ENCODE measurements at regions not wholly inside any gene's neighbourhood (a gene's known extent, or its start where the extent isn't known, plus 50 kb on each side); places are given as distances from the start of the nearest gene placed in this dataset.

GRCh38 chr10:18959369-18959768 lies 89.2 kb upstream of the MALRD1 start:
- TF ChIP-seq ZNF317 (CRISPR knock-in tag; IDR thresholded peaks at IDR 0.05; ENCODE audit: borderline replicate concordance, low read depth) (no peak), CREB1 (CRISPR knock-in tag; IDR thresholded peaks at IDR 0.05) (no peak), CTCF (IDR thresholded peaks at IDR 0.05) (no peak), PREB (CRISPR knock-in tag; IDR thresholded peaks at IDR 0.05; ENCODE audit: borderline replicate concordance) (no peak), ZNF512 (CRISPR knock-in tag; IDR thresholded peaks at IDR 0.05; ENCODE audit: borderline replicate concordance) (no peak), USF2 (CRISPR knock-in tag; IDR thresholded peaks at IDR 0.05) (no peak), FOXP1 (CRISPR knock-in tag; IDR thresholded peaks at IDR 0.05; ENCODE audit: borderline replicate concordance) (no peak), NR3C1 (CRISPR knock-in tag; conservative IDR thresholded peaks at IDR 0.05; ENCODE audit: low read depth) (no peak)

Measured in WTC11 (cell line).